ENCODE measurements at regions not wholly inside any gene's neighbourhood (a gene's known extent, or its start where the extent isn't known, plus 50 kb on each side); places are given as distances from the start of the nearest gene placed in this dataset.

GRCh38 chr2:30351949-30352348, 95.1 kb upstream of the LCLAT1 start:
- POLR2A ChIA-PET, result no interaction called here
- H3K36me3 ChIP-seq (ENCODE audit: control insufficient read depth in 2 of 2, insufficient read depth in 1 of 2, low read length in 2 of 2), result no peaks in the 10 kb centered on the region
- CTCF ChIA-PET, result interaction anchor here (0.6 to 0.7 kb wide), 2 partner anchors 38 to 344 kb away, joined by 3 read pairs; no protein-coding TSS in a partner anchor
- no peak for TF ChIP-seq ZNF324 (tag by site-specific recombination; IDR thresholded peaks at IDR 0.05)
- H3K4me1 ChIP-seq (ENCODE audit: control insufficient read depth, insufficient read depth, low read length), result no peaks in the 10 kb centered on the region
- H3K27ac ChIP-seq (ENCODE audit: extremely low read depth, low read depth, low read length), result no peak overlapping the region
- no peaks in the 10 kb centered on the region for H3K9me3 ChIP-seq (ENCODE audit: control insufficient read depth, insufficient read depth, low read depth, low read length)
- no peak overlapping the region for H3K4me3 ChIP-seq (ENCODE audit: low read depth, low read length)

- no peak overlapping the region for H3K4me3 ChIP-seq (ENCODE audit: low read depth, low read length)
- no peaks in the 10 kb centered on the region for H3K9me3 ChIP-seq (ENCODE audit: control insufficient read depth, insufficient read depth, low read depth, low read length)
- ChIA-PET POLR2A (interaction anchor here (0.9 kb wide), 1 partner anchor 123 kb away, joined by 6 read pairs; the partner anchor contains the start of gene LBH), CTCF (interaction anchor here (0.6 to 1.0 kb wide), 4 partner anchors 17 to 189 kb away, joined by 3 to 4 read pairs (median 4); no protein-coding TSS in a partner anchor)
- TF ChIP-seq ZNF302 (tag by site-specific recombination; IDR thresholded peaks at IDR 0.05; ENCODE audit: low read depth) (no peak), ZNF626 (tag by site-specific recombination; IDR thresholded peaks at IDR 0.05) (no peak), ZNF488 (tag by site-specific recombination; IDR thresholded peaks at IDR 0.05) (no peak), KLF10 (tag by site-specific recombination; IDR thresholded peaks at IDR 0.05) (no peak), RBAK (tag by site-specific recombination; IDR thresholded peaks at IDR 0.05) (no peak), ZFP69B (tag by site-specific recombination; IDR thresholded peaks at IDR 0.05) (no peak), TSHZ1 (tag by site-specific recombination; IDR thresholded peaks at IDR 0.05; ENCODE audit: borderline replicate concordance) (no peak), ZNF677 (tag by site-specific recombination; IDR thresholded peaks at IDR 0.05) (no peak)
- H3K36me3 ChIP-seq (ENCODE audit: control insufficient read depth in 2 of 2, insufficient read depth in 1 of 2, low read length in 2 of 2), result no peaks in the 10 kb centered on the region
- H3K4me1 ChIP-seq (ENCODE audit: control insufficient read depth, insufficient read depth, low read length), result no peaks in the 10 kb centered on the region
- H3K27ac ChIP-seq (ENCODE audit: extremely low read depth, low read depth, low read length), result no peak overlapping the region
Measured at GRCh38 chr2:30354150-30354549, 92.9 kb upstream of the LCLAT1 start.

GRCh38 chr2:30354621-30355020, 92.4 kb upstream of the LCLAT1 start:
- CTCF ChIA-PET, result interaction anchor here (0.6 to 0.8 kb wide), 3 partner anchors 44 to 146 kb away, joined by 3 to 4 read pairs (median 3); no protein-coding TSS in a partner anchor

More at GRCh38 chr2:30354621-30355020, 92.4 kb upstream of the LCLAT1 start:
- Histone ChIP-seq H3K4me3 (ENCODE audit: low read depth, low read length) (no peak overlapping the region), H3K36me3 (ENCODE audit: control insufficient read depth in 2 of 2, insufficient read depth in 1 of 2, low read length in 2 of 2) (no peaks in the 10 kb centered on the region), H3K4me1 (ENCODE audit: control insufficient read depth, insufficient read depth, low read length) (no peaks in the 10 kb centered on the region), H3K27ac (ENCODE audit: extremely low read depth, low read depth, low read length) (no peak overlapping the region), H3K9me3 (ENCODE audit: control insufficient read depth, insufficient read depth, low read depth, low read length) (no peaks in the 10 kb centered on the region)
- POLR2A ChIA-PET, result no interaction called here
- TF ChIP-seq ZNF785 (tag by site-specific recombination; IDR thresholded peaks at IDR 0.05) (no peak), GLI2 (tag by site-specific recombination; IDR thresholded peaks at IDR 0.05; ENCODE audit: borderline replicate concordance, low read depth) (no peak), YY1 (tag by site-specific recombination; IDR thresholded peaks at IDR 0.05) (no peak), ZNF530 (tag by site-specific recombination; IDR thresholded peaks at IDR 0.05; ENCODE audit: low read depth) (no peak), HOXC10 (CRISPR knock-in tag; IDR thresholded peaks at IDR 0.05) (no peak), PRDM6 (tag by site-specific recombination; IDR thresholded peaks at IDR 0.05) (no peak), KLF8 (tag by site-specific recombination; IDR thresholded peaks at IDR 0.05) (no peak), ZNF350 (tag by site-specific recombination; IDR thresholded peaks at IDR 0.05) (no peak), ZNF292 (tag by site-specific recombination; IDR thresholded peaks at IDR 0.05; ENCODE audit: borderline replicate concordance, low read depth) (no peak), ZNF24 (tag by site-specific recombination; IDR thresholded peaks at IDR 0.05) (no peak), ZNF768 (tag by site-specific recombination; IDR thresholded peaks at IDR 0.05) (no peak), KLF7 (tag by site-specific recombination; IDR thresholded peaks at IDR 0.05; ENCODE audit: borderline replicate concordance) (no peak), ZNF184 (tag by site-specific recombination; IDR thresholded peaks at IDR 0.05) (no peak), ZNF623 (tag by site-specific recombination; IDR thresholded peaks at IDR 0.05) (no peak), MEIS1 (CRISPR knock-in tag; IDR thresholded peaks at IDR 0.05; ENCODE audit: borderline replicate concordance) (no peak), ZFP41 (tag by site-specific recombination; IDR thresholded peaks at IDR 0.05; ENCODE audit: borderline replicate concordance) (no peak), ZBTB48 (tag by site-specific recombination; IDR thresholded peaks at IDR 0.05) (no peak), HOXA7 (CRISPR knock-in tag; IDR thresholded peaks at IDR 0.05; ENCODE audit: borderline replicate concordance) (no peak), ZNF48 (tag by site-specific recombination; IDR thresholded peaks at IDR 0.05) (no peak)

All from HEK293 (cell line).